22Rv1 (cell line): ENCODE measurements at regions not wholly inside any gene's neighbourhood (a gene's known extent, or its start where the extent isn't known, plus 50 kb on each side); places are given as distances from the start of the nearest gene placed in this dataset.

ENCODE experiments used
- ZFX ChIP-seq: fragments of 450-650 bp; IDR thresholded peaks from 2 replicates; pipeline ENCODE4 v1.6.1; 2017; ENCODE audit warnings: antibody characterized with exemption, borderline replicate concordance
- TF ChIP-seq, protein P1 (sequence below): fragments of 450-650 bp; IDR thresholded peaks from 2 replicates; pipeline ENCODE4 v1.5.1; 2017; ENCODE audit warnings: mild to moderate bottlenecking

DNA sequence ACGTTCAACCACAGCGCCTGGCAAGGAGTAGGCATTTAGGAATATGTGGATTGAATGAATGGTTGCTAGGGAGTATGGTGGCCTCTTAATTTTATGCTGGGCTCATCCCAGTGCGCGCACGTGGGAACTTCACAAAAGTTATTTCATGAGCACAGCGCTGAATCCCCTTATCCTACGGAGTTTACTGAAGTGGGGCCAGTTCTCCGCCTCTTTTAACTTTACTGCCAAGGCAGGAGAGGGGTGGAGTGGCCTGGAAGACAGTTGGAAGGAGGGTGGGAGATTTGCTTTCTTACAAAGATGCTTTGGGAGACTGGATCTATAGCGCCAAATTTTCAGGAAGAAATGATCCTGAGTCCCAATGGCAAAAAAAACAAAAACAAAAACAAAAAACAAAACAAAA is 326.5 kb downstream of the SH3GL2 start:
- TF ChIP-seq, protein P1, sequence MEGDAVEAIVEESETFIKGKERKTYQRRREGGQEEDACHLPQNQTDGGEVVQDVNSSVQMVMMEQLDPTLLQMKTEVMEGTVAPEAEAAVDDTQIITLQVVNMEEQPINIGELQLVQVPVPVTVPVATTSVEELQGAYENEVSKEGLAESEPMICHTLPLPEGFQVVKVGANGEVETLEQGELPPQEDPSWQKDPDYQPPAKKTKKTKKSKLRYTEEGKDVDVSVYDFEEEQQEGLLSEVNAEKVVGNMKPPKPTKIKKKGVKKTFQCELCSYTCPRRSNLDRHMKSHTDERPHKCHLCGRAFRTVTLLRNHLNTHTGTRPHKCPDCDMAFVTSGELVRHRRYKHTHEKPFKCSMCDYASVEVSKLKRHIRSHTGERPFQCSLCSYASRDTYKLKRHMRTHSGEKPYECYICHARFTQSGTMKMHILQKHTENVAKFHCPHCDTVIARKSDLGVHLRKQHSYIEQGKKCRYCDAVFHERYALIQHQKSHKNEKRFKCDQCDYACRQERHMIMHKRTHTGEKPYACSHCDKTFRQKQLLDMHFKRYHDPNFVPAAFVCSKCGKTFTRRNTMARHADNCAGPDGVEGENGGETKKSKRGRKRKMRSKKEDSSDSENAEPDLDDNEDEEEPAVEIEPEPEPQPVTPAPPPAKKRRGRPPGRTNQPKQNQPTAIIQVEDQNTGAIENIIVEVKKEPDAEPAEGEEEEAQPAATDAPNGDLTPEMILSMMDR, result no peak
- no peak for TF ChIP-seq ZFX
